ENCODE measurements at regions not wholly inside any gene's neighbourhood (a gene's known extent, or its start where the extent isn't known, plus 50 kb on each side); places are given as distances from the start of the nearest gene placed in this dataset.

GRCh38 chr13:88541994-88542393, 870.8 kb downstream of the SLITRK5 start:
- no peak for TF ChIP-seq CTCF (IDR thresholded peaks at IDR 0.05)
- no peak for TF ChIP-seq POLR2A (IDR thresholded peaks at IDR 0.05)

Data from thyroid gland (tissue), 4 donors.